ENCODE measurements at regions not wholly inside any gene's neighbourhood (a gene's known extent, or its start where the extent isn't known, plus 50 kb on each side); places are given as distances from the start of the nearest gene placed in this dataset.

DNA sequence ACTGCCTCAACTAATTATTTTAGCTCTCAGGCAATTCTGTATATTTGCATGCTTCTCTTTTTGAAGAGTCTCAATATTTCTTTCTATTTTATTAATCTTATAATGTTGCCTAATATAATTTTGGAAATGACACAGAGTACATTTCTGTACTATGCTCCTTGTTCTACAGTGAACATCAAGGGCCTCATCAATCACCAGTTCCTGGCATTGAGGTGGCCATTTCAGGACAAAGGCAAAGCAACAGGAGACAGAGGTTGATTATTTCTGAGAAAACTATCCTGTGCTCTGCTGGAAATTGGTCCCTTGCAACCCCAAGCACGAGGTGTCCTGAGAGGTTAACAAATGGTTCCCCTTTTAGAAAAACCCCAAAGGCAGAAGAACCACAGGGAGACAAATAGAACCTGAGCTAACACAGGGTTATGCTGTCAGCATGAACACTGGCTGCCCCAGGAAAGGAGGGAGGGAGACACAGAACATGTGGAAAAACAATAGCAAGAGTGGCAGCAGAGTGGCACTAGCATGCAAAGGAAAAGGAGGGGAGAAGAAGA, 63.9 kb upstream of the VAV3 start:
- TF ChIP-seq, protein P1, sequence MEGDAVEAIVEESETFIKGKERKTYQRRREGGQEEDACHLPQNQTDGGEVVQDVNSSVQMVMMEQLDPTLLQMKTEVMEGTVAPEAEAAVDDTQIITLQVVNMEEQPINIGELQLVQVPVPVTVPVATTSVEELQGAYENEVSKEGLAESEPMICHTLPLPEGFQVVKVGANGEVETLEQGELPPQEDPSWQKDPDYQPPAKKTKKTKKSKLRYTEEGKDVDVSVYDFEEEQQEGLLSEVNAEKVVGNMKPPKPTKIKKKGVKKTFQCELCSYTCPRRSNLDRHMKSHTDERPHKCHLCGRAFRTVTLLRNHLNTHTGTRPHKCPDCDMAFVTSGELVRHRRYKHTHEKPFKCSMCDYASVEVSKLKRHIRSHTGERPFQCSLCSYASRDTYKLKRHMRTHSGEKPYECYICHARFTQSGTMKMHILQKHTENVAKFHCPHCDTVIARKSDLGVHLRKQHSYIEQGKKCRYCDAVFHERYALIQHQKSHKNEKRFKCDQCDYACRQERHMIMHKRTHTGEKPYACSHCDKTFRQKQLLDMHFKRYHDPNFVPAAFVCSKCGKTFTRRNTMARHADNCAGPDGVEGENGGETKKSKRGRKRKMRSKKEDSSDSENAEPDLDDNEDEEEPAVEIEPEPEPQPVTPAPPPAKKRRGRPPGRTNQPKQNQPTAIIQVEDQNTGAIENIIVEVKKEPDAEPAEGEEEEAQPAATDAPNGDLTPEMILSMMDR (IDR thresholded peaks at IDR 0.05) = no peak
- TF ChIP-seq POLR2A (IDR thresholded peaks at IDR 0.05) = no peak
- TF ChIP-seq POLR2AphosphoS5 (IDR thresholded peaks at IDR 0.05) = no peak

All from transverse colon (tissue), 4 donors.